OCI-LY7 (cell line): ENCODE measurements at regions not wholly inside any gene's neighbourhood (a gene's known extent, or its start where the extent isn't known, plus 50 kb on each side); places are given as distances from the start of the nearest gene placed in this dataset.

Experiments
- EZH2phosphoT487 ChIP-seq: fragments of 200-600 bp; sonication (generic); IDR thresholded peaks from 2 replicates; pipeline ENCODE4 v1.6.1; 2018; ENCODE audit warnings: low read depth, borderline replicate concordance, mild to moderate bottlenecking, mixed run types, antibody characterized with exemption, low read length, moderate library complexity, mixed read lengths
- TF ChIP-seq, protein P1 (sequence below): fragments of 200-600 bp; sonication (generic); conservative IDR thresholded peaks from 2 replicates; pipeline ENCODE4 v1.5.1; 2014; ENCODE audit warnings: mild to moderate bottlenecking, antibody characterized with exemption, low read length, moderate library complexity, mixed read lengths

DNA sequence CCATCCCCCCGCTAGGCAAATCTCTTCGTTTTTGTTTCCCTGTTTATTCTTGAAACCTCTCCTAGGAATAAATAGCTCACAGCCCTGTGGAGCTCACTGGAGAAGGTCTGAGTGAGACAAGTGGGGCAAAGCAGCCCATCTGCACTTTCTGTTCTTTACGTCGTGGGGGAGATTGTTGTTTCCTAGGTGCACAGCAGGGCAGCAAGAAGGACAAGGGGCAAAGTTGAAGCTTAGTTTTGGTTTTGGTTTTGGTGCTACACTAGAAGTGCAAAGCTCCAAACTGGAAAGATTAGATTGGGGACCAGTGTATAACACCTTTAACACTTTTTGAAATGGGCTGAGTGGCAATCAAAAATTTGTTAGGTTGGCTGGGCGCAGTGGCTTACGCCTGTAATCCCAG, 76.6 kb downstream of the GPR88 start:
- no peak for TF ChIP-seq EZH2phosphoT487
- TF ChIP-seq, protein P1, sequence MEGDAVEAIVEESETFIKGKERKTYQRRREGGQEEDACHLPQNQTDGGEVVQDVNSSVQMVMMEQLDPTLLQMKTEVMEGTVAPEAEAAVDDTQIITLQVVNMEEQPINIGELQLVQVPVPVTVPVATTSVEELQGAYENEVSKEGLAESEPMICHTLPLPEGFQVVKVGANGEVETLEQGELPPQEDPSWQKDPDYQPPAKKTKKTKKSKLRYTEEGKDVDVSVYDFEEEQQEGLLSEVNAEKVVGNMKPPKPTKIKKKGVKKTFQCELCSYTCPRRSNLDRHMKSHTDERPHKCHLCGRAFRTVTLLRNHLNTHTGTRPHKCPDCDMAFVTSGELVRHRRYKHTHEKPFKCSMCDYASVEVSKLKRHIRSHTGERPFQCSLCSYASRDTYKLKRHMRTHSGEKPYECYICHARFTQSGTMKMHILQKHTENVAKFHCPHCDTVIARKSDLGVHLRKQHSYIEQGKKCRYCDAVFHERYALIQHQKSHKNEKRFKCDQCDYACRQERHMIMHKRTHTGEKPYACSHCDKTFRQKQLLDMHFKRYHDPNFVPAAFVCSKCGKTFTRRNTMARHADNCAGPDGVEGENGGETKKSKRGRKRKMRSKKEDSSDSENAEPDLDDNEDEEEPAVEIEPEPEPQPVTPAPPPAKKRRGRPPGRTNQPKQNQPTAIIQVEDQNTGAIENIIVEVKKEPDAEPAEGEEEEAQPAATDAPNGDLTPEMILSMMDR, result no peak
